MM.1S (cell line): ENCODE measurements at regions not wholly inside any gene's neighbourhood (a gene's known extent, or its start where the extent isn't known, plus 50 kb on each side); places are given as distances from the start of the nearest gene placed in this dataset.

Source experiments
- DNase-seq: peaks from one replicate; pipeline ENCODE4 v3.0.0-alpha.2; 2015
- H2AFZ ChIP-seq: fragments of 300-600 bp; sonication (generic); 2 replicates; pipeline ENCODE4 v1.6.0; 2016; ENCODE audit warnings: antibody characterized with exemption, low read length
- H3F3A ChIP-seq: fragments of 300-600 bp; sonication (generic); 2 replicates; pipeline ENCODE4 v1.6.1; 2016; ENCODE audit warnings: mild to moderate bottlenecking, antibody characterized with exemption, low read length, moderate library complexity, mixed read lengths; ENCODE audit not compliant: insufficient read depth
- H3K27ac ChIP-seq: fragments of 300-600 bp; sonication (generic); 2 replicates; pipeline ENCODE4 v1.5.1; 2016; ENCODE audit warnings: mild to moderate bottlenecking, low read length
- H3K27me3 ChIP-seq: fragments of 300-600 bp; sonication (generic); replicated peaks from 2 replicates; pipeline ENCODE4 v1.6.0; 2016; ENCODE audit warnings: low read length; ENCODE audit not compliant: insufficient read depth
- H3K36me3 ChIP-seq: fragments of 300-600 bp; sonication (generic); replicated peaks from 2 replicates; pipeline ENCODE4 v1.6.1; 2016; ENCODE audit warnings: mild to moderate bottlenecking, low read length, mixed read lengths; ENCODE audit not compliant: insufficient read depth
- H3K4me1 ChIP-seq: fragments of 300-600 bp; sonication (generic); 2 replicates; pipeline ENCODE4 v1.6.1; 2016; ENCODE audit warnings: low read length, mixed read lengths
- H3K4me2 ChIP-seq: fragments of 300-600 bp; sonication (generic); 2 replicates; pipeline ENCODE4 v1.6.0; 2016; ENCODE audit warnings: low read depth, low read length
- H3K4me3 ChIP-seq: fragments of 300-600 bp; sonication (generic); 2 replicates; pipeline ENCODE4 v1.5.1; 2016; ENCODE audit warnings: low read length, mixed read lengths
- H3K79me2 ChIP-seq: fragments of 300-600 bp; sonication (generic); 2 replicates; pipeline ENCODE4 v1.6.1; 2016; ENCODE audit warnings: mixed run types, low read length, mixed read lengths
- H3K9ac ChIP-seq: fragments of 300-600 bp; sonication (generic); 2 replicates; pipeline ENCODE4 v1.6.1; 2016; ENCODE audit warnings: low read length, mixed read lengths
- H3K9me2 ChIP-seq: fragments of 300-600 bp; sonication (generic); replicated peaks from 2 replicates; pipeline ENCODE4 v1.6.1; 2016; ENCODE audit warnings: mild to moderate bottlenecking, low read length, mixed read lengths; ENCODE audit not compliant: insufficient read depth
- H3K9me3 ChIP-seq: fragments of 300-600 bp; sonication (generic); replicated peaks from 2 replicates; pipeline ENCODE4 v1.6.1; 2016; ENCODE audit warnings: mild to moderate bottlenecking, low read length, mixed read lengths; ENCODE audit not compliant: insufficient read depth
- H4K20me1 ChIP-seq: fragments of 300-600 bp; sonication (generic); 2 replicates; pipeline ENCODE4 v1.6.1; 2016; ENCODE audit warnings: mild to moderate bottlenecking, low read length, moderate library complexity, mixed read lengths; ENCODE audit not compliant: insufficient read depth
- CTCF ChIP-seq: fragments of 300-600 bp; sonication (generic); IDR thresholded peaks from 2 replicates; pipeline ENCODE4 v1.5.1; 2016; ENCODE audit warnings: antibody characterized with exemption, low read length, mixed read lengths
- EZH2 ChIP-seq: fragments of 300-600 bp; sonication (generic); optimal IDR thresholded peaks from 2 replicates; pipeline ENCODE3; 2017; ENCODE audit warnings: low read depth, mild to moderate bottlenecking, antibody characterized with exemption, low read length, mixed read lengths
- EZH2phosphoT487 ChIP-seq: fragments of 300-600 bp; sonication (generic); IDR thresholded peaks from 2 replicates; pipeline ENCODE4 v1.6.1; 2018; ENCODE audit warnings: antibody characterized with exemption, low read length

- H3K9ac ChIP-seq, result no peak overlapping the region
- H3K4me1 ChIP-seq, result no peaks in the 10 kb centered on the region
- no peak for DNase-seq
- TF ChIP-seq EZH2, result no peak
- TF ChIP-seq EZH2phosphoT487, result no peak
- TF ChIP-seq CTCF, result no peak
- H2AFZ ChIP-seq, result no peak overlapping the region
- no peaks in the 10 kb centered on the region for H3K79me2 ChIP-seq
- H4K20me1 ChIP-seq, result no peaks in the 10 kb centered on the region
- no peaks in the 10 kb centered on the region for H3K9me2 ChIP-seq
- peaks cover 5% of the 10 kb centered on the region for H3K27me3 ChIP-seq
- H3K36me3 ChIP-seq, result no peaks in the 10 kb centered on the region
- H3K9me3 ChIP-seq, result no peaks in the 10 kb centered on the region
- H3F3A ChIP-seq, result no peaks in the 10 kb centered on the region
- no peak overlapping the region for H3K4me2 ChIP-seq
- H3K4me3 ChIP-seq, result no peak overlapping the region
- H3K27ac ChIP-seq, result no peak overlapping the region
Observed at GRCh38 chr10:71141528-71141927, 70.8 kb upstream of the UNC5B start.

- Histone ChIP-seq H4K20me1 (no peaks in the 10 kb centered on the region), H3K4me1 (no peaks in the 10 kb centered on the region), H3K27ac (no peak overlapping the region), H3K79me2 (no peaks in the 10 kb centered on the region), H3K4me3 (no peak overlapping the region), H3K4me2 (no peak overlapping the region), H3K36me3 (no peaks in the 10 kb centered on the region), H3K27me3 (peaks cover 3% of the 10 kb centered on the region), H3F3A (no peaks in the 10 kb centered on the region), H3K9ac (no peak overlapping the region), H2AFZ (no peak overlapping the region), H3K9me2 (no peaks in the 10 kb centered on the region), H3K9me3 (no peaks in the 10 kb centered on the region)
- no peak for DNase-seq
- TF ChIP-seq EZH2phosphoT487 (no peak), CTCF (no peak), EZH2 (no peak)
Observed at GRCh38 chr10:71143170-71143569, 69.2 kb upstream of the UNC5B start.

- no peaks in the 10 kb centered on the region for H3K9me3 ChIP-seq
- no peak overlapping the region for H3K27ac ChIP-seq
- H2AFZ ChIP-seq, result no peak overlapping the region
- no peaks in the 10 kb centered on the region for H3K9me2 ChIP-seq
- H3K9ac ChIP-seq, result no peak overlapping the region
- no peak overlapping the region for H3K4me2 ChIP-seq
- DNase-seq, result no peak
- no peaks in the 10 kb centered on the region for H3F3A ChIP-seq
- no peaks in the 10 kb centered on the region for H3K4me1 ChIP-seq
- no peaks in the 10 kb centered on the region for H3K36me3 ChIP-seq
- no peaks in the 10 kb centered on the region for H3K79me2 ChIP-seq
- no peak overlapping the region for H3K4me3 ChIP-seq
- TF ChIP-seq EZH2, result no peak
- TF ChIP-seq EZH2phosphoT487, result no peak
- TF ChIP-seq CTCF, result no peak
- no peaks in the 10 kb centered on the region for H4K20me1 ChIP-seq
- no peaks in the 10 kb centered on the region; the same call in none of the 2 replicates for H3K27me3 ChIP-seq
Observed at GRCh38 chr10:71143610-71144009, 68.8 kb upstream of the UNC5B start.

- Histone ChIP-seq H3K9me2 (no peaks in the 10 kb centered on the region), H3F3A (no peaks in the 10 kb centered on the region), H3K9me3 (no peaks in the 10 kb centered on the region), H3K4me1 (no peaks in the 10 kb centered on the region), H3K27ac (no peak overlapping the region), H3K27me3 (no peaks in the 10 kb centered on the region; the same call in none of the 2 replicates), H3K4me2 (no peak overlapping the region), H3K9ac (no peak overlapping the region), H2AFZ (no peak overlapping the region), H3K4me3 (no peak overlapping the region), H4K20me1 (no peaks in the 10 kb centered on the region), H3K36me3 (no peaks in the 10 kb centered on the region), H3K79me2 (no peaks in the 10 kb centered on the region)
- TF ChIP-seq CTCF (no peak), EZH2 (no peak), EZH2phosphoT487 (no peak)
- no peak for DNase-seq
Observed at GRCh38 chr10:71144824-71145223, 67.5 kb upstream of the UNC5B start.
